Dendritic cell treated with granulocyte-macrophage colony-stimulating factor and Interleukin-4, amounts not matched to agents 40 ng/mL and 50 ng/mL, for 4 days (primary cell): ENCODE measurements at regions not wholly inside any gene's neighbourhood (a gene's known extent, or its start where the extent isn't known, plus 50 kb on each side); places are given as distances from the start of the nearest gene placed in this dataset.

Source experiments
- H3K27ac Mint-ChIP-seq: one replicate; pipeline ENCODE4 v1.8.0; 2022; ENCODE audit warnings: mild to moderate bottlenecking, mixed read lengths
- H3K27me3 Mint-ChIP-seq: one replicate; pipeline ENCODE4 v1.8.0; 2022; ENCODE audit warnings: mild to moderate bottlenecking, mixed read lengths
- H3K36me3 Mint-ChIP-seq: one replicate; pipeline ENCODE4 v1.8.0; 2022; ENCODE audit warnings: low read depth, mixed read lengths
- H3K4me1 Mint-ChIP-seq: one replicate; pipeline ENCODE4 v1.8.0; 2022; ENCODE audit warnings: low read depth, mixed read lengths
- H3K4me3 Mint-ChIP-seq: one replicate; pipeline ENCODE4 v1.8.0; 2022; ENCODE audit warnings: mild to moderate bottlenecking, moderate library complexity, mixed read lengths
- H3K9me3 Mint-ChIP-seq: one replicate; pipeline ENCODE4 v1.8.0; 2022; ENCODE audit warnings: mixed read lengths
- intact Hi-C: fragments of 100-400 bp; cut with micrococcal nuclease; formaldehyde crosslinking; loops from one replicate; pipeline ENCODE4 v1.15.0; 2022

DNA sequence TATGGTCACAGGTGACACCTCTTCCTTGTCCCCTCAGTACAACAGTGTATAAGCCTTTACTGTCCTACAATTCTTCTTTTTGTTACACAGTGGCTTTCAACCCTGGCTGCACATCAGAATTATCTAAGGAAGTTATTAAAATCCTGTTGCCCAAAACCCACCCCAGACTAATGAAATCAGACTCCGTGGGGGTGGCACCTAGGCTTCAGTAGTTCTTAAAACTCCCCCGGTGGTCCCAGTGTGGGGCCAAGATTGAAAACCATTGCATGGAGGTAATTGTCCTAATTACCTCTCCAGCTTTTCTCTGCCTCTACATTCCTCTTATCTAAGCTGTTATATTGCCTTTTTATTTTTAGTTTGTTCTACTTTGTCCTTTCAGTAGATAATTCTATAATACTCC is 172.8 kb downstream of the DAD1 start:
- no peaks in the 10 kb centered on the region for H3K9me3 Mint-ChIP-seq
- H3K4me1 Mint-ChIP-seq = peaks cover 37% of the 10 kb centered on the region
- no peak overlapping the region for H3K27ac Mint-ChIP-seq
- no peak overlapping the region for H3K4me3 Mint-ChIP-seq
- intact Hi-C loops = no loop called here
- H3K27me3 Mint-ChIP-seq = no peaks in the 10 kb centered on the region
- H3K36me3 Mint-ChIP-seq = no peaks in the 10 kb centered on the region

DNA sequence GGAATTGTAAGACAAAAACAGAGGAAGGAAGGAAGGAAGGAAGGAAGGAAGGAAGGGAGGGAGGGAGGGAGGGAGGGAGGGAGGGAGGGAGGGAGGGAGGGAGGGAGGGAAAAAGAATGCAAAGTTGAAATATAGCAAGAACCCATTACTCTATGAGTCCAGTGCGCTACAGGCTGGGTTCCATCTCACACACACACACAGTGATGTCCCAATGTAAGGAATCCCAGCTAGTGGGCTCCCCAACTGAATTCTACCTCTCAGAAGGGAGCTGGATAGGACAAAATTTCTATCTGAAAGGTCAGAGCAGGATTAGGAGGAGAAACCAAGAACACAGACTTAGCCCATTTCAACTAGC is 173.4 kb downstream of the DAD1 start:
- Mint-ChIP-seq H3K36me3 (no peaks in the 10 kb centered on the region), H3K4me3 (no peak overlapping the region), H3K4me1 (peaks cover 34% of the 10 kb centered on the region), H3K27me3 (no peaks in the 10 kb centered on the region), H3K9me3 (no peaks in the 10 kb centered on the region), H3K27ac (no peak overlapping the region)
- intact Hi-C loops = no loop called here

DNA sequence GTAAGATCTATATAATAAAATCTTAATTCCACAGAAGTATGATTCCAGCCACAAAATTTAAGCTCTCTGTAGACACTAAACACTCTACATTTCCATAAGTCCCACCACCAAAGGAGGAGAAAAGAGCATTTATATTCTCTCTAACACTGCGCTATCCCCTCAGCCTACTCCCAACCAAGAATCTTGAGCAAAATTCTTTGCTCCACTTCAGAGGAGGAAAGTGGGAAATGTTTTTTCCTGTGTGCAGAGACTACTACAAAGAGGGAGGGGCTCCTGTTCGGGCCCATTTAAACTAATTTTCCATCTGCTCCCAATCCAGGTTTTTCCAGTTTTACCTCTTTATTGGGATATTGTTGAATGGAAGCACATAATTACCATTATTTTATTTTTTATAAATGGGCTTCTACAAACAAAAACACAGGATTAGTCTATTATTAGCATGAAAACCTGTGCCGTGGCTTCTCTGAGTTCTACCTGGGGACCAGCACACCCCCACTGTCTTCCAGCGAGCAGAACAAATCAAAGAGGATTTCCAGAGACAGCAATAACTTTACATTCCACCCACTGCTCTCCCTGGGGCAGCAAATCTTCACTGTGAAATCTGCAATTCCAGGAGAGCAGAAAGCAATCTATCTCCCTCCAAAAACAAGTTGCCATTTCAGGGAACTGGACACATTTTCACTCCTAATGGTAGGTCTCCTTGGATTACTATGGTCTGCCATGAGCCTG is 174.0 kb downstream of the DAD1 start:
- Mint-ChIP-seq H3K4me3 (no peak overlapping the region), H3K36me3 (no peaks in the 10 kb centered on the region), H3K9me3 (no peaks in the 10 kb centered on the region), H3K4me1 (peaks cover 31% of the 10 kb centered on the region), H3K27ac (no peak overlapping the region), H3K27me3 (no peaks in the 10 kb centered on the region)
- intact Hi-C loops = no loop called here

DNA sequence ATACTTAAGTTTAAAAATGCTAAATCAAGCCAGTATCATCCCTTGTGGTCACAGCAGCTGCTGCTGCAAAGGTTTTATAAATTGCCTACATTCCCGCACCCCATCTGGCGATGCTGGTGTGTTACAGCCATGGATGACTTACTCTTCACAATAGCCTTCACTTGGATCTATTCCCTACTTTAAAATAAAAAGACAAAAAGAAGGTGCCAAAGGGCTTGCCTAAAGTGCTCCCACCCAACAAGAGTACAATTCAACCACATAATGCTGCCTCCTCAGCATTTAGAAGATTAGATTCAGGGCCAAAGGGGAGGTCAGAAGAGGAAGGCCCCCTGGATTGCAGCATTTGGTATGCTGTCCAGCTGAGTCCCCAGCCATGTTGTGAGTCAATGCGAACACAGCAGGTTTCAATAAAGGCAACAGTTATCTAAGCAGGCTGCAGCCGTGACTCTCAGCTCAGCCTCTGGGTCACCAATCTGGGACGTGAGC is 176.1 kb downstream of the DAD1 start:
- Mint-ChIP-seq H3K27me3 (no peaks in the 10 kb centered on the region), H3K4me1 (peaks cover 20% of the 10 kb centered on the region), H3K36me3 (no peaks in the 10 kb centered on the region), H3K27ac (no peak overlapping the region), H3K9me3 (no peaks in the 10 kb centered on the region), H3K4me3 (no peak overlapping the region)
- intact Hi-C loops = no loop called here

DNA sequence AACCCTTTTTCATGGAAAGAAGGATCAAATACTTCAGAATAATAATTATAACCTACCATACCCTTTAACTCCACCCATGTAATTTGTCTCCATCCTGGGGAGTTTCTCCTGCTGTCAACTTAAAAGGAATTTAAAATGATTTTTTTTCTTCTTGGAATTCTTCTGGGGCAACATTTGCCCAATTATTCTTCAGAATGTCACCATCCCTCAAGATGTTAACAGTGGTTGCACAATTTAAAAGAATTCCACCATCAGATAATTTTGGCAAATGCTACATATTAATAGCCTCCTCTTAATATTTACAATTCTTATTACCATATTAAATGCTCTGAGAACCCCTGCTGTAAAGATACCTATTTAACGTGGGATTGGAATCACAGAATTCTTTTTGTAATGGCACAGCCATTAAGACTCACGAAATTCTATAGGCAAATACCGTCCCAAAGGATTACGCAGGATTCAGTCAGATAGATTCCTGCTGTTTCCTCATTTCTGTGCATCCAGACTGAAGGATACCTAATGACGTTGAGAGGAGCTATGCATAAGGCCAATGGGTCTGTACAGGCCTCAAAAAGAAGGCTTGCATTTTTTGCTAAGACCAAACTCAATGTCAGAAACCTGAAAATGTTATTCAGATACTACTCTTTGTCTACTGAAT is 177.5 kb downstream of the DAD1 start:
- Mint-ChIP-seq H3K27ac (no peak overlapping the region), H3K4me1 (peaks cover 25% of the 10 kb centered on the region), H3K36me3 (no peaks in the 10 kb centered on the region), H3K27me3 (no peaks in the 10 kb centered on the region), H3K4me3 (no peak overlapping the region), H3K9me3 (no peaks in the 10 kb centered on the region)
- intact Hi-C loops = no loop called here

DNA sequence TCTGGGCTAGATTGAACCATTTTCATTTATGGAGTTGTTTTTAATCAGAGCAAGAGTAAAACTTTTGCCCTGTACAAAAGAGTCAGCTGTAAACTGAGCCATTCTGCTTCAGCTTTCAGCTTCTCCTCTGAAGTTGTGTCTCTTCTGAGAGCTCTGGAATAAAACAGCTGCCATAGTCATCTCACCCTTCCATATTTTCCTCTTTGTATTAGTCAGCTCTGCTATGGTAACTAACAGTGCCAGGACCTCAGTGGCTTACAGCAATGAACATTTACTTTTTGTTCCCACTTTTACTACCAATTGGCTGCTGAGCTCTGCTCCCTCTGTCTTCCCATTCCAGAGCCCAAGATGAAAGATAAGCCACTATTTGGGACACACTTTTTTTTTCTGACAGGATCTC is 178.5 kb downstream of the DAD1 start:
- Mint-ChIP-seq H3K4me1 (peaks cover 24% of the 10 kb centered on the region), H3K9me3 (no peaks in the 10 kb centered on the region), H3K27me3 (no peaks in the 10 kb centered on the region), H3K27ac (no peak overlapping the region), H3K36me3 (no peaks in the 10 kb centered on the region), H3K4me3 (no peak overlapping the region)
- intact Hi-C loops = no loop called here

DNA sequence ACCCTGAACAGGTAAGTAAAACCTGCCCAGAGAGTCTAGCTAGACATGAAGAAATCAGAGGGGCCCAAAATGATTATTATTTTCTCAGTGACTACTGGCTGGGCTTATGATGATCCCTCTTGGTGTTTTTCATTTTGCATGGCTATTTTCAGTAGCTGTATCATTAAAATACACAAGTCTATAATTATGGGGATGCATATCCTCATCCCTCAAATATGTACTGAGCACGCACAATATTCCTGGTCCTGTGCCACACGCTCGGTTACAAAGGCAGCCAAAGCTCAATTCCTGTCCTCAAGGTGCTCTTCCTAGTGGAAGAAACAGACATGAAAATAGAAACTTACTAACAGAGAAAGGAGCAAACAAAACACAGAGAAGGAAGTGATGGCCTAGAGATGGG is 180.0 kb downstream of the DAD1 start:
- no peaks in the 10 kb centered on the region for H3K9me3 Mint-ChIP-seq
- no peak overlapping the region for H3K27ac Mint-ChIP-seq
- intact Hi-C loops = no loop called here
- H3K4me3 Mint-ChIP-seq = no peak overlapping the region
- peaks cover 2% of the 10 kb centered on the region for H3K27me3 Mint-ChIP-seq
- peaks cover 20% of the 10 kb centered on the region for H3K4me1 Mint-ChIP-seq
- H3K36me3 Mint-ChIP-seq = no peaks in the 10 kb centered on the region

DNA sequence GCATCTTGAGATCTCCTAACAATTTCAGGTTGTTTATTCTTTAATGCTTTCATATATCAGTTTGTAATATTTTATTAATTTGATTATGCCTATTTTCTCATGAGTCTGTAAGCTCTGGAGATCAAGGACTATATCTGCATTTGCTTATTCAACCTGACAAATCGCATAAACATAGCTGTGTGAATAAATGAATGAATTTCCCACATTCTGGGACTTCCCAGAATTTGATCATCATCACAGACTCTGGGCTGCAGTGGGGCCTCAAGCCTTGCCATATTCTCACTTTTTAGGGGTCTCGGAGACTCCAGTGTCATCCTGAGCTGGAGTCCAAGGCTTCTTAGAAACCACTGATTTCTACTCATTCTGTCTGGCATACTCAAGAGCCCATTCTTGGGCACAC is 180.5 kb downstream of the DAD1 start:
- Mint-ChIP-seq H3K27me3 (peaks cover 2% of the 10 kb centered on the region), H3K4me3 (no peak overlapping the region), H3K4me1 (peaks cover 20% of the 10 kb centered on the region), H3K36me3 (no peaks in the 10 kb centered on the region), H3K9me3 (no peaks in the 10 kb centered on the region), H3K27ac (no peak overlapping the region)
- intact Hi-C loops = no loop called here

DNA sequence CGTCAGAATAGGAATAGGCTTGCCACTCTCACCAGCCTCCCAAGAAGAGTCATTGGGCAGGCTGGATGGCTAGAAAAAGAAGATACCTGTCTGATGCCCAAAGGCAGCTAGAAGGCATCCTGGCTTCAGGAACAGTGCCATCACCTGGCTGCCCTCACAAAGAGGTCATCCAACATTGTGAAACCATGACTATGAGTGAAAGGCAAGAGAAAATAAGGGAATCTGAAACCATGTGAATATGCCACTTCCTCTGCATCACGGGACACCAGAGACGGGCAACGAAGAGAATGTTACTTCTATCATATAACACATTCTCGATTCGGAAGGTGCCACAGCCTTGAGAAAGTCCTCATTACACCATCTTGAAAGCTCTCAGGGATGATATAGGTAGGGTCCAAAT is 182.0 kb downstream of the DAD1 start:
- intact Hi-C loops = no loop called here
- H3K27ac Mint-ChIP-seq = peak overlapping the region; percentile 14
- H3K4me1 Mint-ChIP-seq = peaks cover 13% of the 10 kb centered on the region
- no peak overlapping the region for H3K4me3 Mint-ChIP-seq
- peaks cover 2% of the 10 kb centered on the region for H3K27me3 Mint-ChIP-seq
- H3K9me3 Mint-ChIP-seq = no peaks in the 10 kb centered on the region
- H3K36me3 Mint-ChIP-seq = no peaks in the 10 kb centered on the region

DNA sequence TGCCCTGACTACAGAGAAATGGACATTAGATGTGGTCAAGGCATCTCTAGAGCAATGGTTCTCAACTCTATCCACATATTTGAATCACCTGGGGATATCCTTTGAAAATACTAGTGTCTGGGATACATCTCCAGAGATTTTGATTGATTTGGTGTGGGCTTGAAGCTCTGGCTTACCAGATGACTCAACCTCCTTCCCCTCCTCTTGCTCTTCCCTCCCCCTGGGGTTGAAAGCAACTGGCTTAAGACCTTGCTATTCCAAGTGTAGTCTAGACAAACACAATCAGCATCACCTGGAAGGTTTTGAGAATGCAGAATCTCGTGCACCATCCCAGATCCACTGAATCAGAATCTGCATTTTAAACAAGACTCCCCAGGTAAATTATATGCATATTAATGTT is 183.8 kb downstream of the DAD1 start:
- H3K9me3 Mint-ChIP-seq = no peaks in the 10 kb centered on the region
- H3K27me3 Mint-ChIP-seq = peaks cover 2% of the 10 kb centered on the region
- no peak overlapping the region for H3K4me3 Mint-ChIP-seq
- no peak overlapping the region for H3K27ac Mint-ChIP-seq
- H3K4me1 Mint-ChIP-seq = peaks cover 5% of the 10 kb centered on the region
- H3K36me3 Mint-ChIP-seq = no peaks in the 10 kb centered on the region
- intact Hi-C loops = no loop called here

DNA sequence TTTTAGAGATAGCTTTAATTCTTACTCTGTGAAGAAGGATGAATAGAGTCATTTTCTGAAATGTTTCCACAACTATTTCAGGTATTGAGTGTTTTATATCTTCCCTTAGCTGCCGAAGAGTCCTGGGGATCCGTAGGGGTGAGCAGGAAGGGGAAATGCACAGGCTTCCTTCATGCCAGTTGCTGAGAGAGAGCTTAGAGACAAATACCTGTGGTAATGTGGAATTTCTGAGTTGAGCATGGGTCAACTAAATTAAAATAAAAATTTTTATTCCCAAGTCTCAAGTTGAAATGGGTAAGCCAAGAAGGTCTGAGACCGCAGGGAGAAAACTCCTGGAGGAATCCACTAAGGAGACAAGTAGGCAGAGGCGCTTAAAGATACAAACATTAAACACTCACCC is 185.7 kb downstream of the DAD1 start:
- intact Hi-C loops = no loop called here

DNA sequence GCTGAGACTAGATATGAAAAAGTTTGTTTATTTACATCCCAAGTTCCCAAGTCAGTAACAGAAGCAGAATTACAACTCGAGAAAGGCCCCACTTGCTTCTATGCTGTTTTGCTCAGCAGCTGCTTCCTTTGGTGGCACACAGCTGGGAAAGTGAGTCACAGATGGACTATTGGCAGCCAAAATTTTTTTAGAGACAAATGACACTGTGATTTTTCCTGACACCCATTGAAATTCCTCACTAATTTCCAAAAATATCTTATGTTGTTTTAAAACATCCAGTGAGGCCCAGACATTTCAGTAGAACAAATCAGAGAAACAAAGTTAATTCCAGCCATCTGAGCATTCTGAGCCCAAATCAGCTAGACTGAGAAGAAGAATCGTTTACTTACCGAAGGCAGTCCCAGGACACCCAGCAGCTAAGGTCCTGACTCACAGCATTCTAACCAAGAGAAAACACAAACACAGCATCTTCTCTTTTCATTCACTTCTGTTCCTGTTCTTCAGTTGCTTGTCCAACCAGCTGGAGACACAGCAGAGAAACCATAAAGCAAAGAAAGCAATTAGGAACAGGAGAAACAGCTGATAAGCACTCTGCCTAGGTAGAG is 188.3 kb downstream of the DAD1 start:
- H3K9me3 Mint-ChIP-seq = no peaks in the 10 kb centered on the region
- no peaks in the 10 kb centered on the region for H3K36me3 Mint-ChIP-seq
- H3K4me3 Mint-ChIP-seq = no peak overlapping the region
- H3K4me1 Mint-ChIP-seq = no peaks in the 10 kb centered on the region
- intact Hi-C loops = no loop called here
- H3K27ac Mint-ChIP-seq = no peak overlapping the region
- H3K27me3 Mint-ChIP-seq = peaks cover 2% of the 10 kb centered on the region

More for the DNA sequence above, 185.7 kb downstream of the DAD1 start:
- no peaks in the 10 kb centered on the region for H3K9me3 Mint-ChIP-seq
- H3K36me3 Mint-ChIP-seq = no peaks in the 10 kb centered on the region
- H3K27ac Mint-ChIP-seq = no peak overlapping the region
- H3K27me3 Mint-ChIP-seq = peaks cover 2% of the 10 kb centered on the region
- peaks cover 5% of the 10 kb centered on the region for H3K4me1 Mint-ChIP-seq
- H3K4me3 Mint-ChIP-seq = no peak overlapping the region

DNA sequence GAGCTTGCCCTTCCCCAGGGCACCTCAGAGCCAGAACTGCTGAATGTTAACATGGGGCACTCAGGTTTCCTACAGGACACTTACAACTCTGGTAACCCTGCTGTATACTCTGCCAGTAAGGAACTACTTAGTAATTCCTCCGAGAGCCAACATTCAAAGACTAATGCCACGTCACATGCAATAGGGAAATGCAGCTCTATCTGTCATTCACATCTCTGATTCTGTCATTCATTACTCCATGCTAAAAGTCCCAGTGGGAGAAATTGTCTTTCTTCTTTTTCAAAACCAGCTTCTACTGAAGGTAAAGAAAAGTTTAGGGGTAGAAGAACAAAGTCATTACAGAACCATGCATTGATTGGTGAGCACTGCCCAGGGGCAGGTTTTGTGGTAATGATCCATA is 189.2 kb downstream of the DAD1 start:
- Mint-ChIP-seq H3K27ac (no peak overlapping the region), H3K27me3 (peaks cover under 1% of the 10 kb centered on the region), H3K4me1 (no peaks in the 10 kb centered on the region), H3K9me3 (no peaks in the 10 kb centered on the region), H3K36me3 (no peaks in the 10 kb centered on the region), H3K4me3 (no peak overlapping the region)
- intact Hi-C loops = no loop called here

DNA sequence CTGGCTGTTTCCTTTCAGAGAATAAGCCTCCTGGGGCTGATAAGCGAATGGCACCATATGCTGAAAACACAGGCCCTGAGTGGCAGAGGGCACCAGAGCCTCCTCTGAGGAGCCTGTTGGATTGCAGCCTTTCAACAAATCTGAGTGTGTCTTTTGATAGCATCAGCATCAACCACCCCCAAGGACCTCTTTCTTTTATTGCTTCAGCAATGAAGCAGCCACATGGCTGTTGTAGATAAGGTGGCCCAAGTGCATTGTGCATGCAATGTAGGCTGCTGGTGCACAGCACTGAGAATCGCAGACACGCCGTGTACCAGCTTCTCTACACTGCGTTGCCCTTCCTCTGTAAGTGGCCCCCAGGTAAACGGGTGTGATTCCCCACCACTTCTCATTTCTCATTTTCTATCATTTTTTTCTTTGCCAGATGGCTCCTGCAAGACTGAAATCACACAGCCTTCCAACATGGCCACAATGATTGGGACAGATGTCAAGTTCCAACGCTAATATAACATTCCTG is 191.7 kb downstream of the DAD1 start:
- intact Hi-C loops = no loop called here
- no peak overlapping the region for H3K4me3 Mint-ChIP-seq
- no peaks in the 10 kb centered on the region for H3K36me3 Mint-ChIP-seq

More for the DNA sequence above, 191.7 kb downstream of the DAD1 start:
- H3K9me3 Mint-ChIP-seq = no peaks in the 10 kb centered on the region
- peaks cover 8% of the 10 kb centered on the region for H3K4me1 Mint-ChIP-seq
- peaks cover 1% of the 10 kb centered on the region for H3K27me3 Mint-ChIP-seq
- no peak overlapping the region for H3K27ac Mint-ChIP-seq
